Adrenal gland (tissue), 5 donors: ENCODE measurements at regions not wholly inside any gene's neighbourhood (a gene's known extent, or its start where the extent isn't known, plus 50 kb on each side); places are given as distances from the start of the nearest gene placed in this dataset.

ENCODE experiments used
- POLR2A ChIP-seq, 2 donors: fragments of 450-650 bp; IDR thresholded peaks; one replicate each; pipeline ENCODE4 v1.6.1; 2017; ENCODE audit warnings: antibody characterized with exemption in 2 of 2, mild to moderate bottlenecking in 2 of 2, moderate library complexity in 1 of 2
- TF ChIP-seq, protein P1 (sequence below), 6 experiments: fragments of 450-650 bp in 4 of 6; fragments of 200-600 bp in 2 of 6; sonication (generic) in 1 of 6; IDR thresholded peaks; 1 replicate in 5 of 6; 2 replicates in 1 of 6; pipeline versions ENCODE4 v1.5.1 to v1.8.0; 2016 to 2021; ENCODE audit warnings: antibody characterized with exemption in 6 of 6, mild to moderate bottlenecking in 2 of 6, moderate library complexity in 1 of 6
- donor health status: DM: no; HTN: no; CAD: no.

DNA sequence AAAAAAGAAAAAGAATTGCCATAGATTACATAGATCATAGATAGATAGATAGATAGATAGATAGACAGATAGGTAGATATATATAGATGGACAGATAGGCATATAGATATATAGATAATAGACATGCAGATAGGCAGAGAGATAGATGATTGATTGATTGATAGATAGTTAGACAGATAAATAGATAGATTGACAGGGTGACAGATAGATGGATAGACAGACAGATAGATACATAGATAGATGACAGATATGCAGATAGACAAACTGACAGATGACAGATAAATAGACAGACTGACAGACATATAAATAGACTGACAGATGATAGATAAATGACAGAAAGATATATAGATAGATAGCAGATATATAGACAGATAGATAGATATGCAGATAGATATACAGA lies 474.0 kb downstream of the IRS2 start:
- TF ChIP-seq POLR2A (IDR thresholded peaks at IDR 0.05), result no peak
- TF ChIP-seq, protein P1, sequence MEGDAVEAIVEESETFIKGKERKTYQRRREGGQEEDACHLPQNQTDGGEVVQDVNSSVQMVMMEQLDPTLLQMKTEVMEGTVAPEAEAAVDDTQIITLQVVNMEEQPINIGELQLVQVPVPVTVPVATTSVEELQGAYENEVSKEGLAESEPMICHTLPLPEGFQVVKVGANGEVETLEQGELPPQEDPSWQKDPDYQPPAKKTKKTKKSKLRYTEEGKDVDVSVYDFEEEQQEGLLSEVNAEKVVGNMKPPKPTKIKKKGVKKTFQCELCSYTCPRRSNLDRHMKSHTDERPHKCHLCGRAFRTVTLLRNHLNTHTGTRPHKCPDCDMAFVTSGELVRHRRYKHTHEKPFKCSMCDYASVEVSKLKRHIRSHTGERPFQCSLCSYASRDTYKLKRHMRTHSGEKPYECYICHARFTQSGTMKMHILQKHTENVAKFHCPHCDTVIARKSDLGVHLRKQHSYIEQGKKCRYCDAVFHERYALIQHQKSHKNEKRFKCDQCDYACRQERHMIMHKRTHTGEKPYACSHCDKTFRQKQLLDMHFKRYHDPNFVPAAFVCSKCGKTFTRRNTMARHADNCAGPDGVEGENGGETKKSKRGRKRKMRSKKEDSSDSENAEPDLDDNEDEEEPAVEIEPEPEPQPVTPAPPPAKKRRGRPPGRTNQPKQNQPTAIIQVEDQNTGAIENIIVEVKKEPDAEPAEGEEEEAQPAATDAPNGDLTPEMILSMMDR (IDR thresholded peaks at IDR 0.05), result no peak
